CD14-positive monocyte (primary cell): ENCODE measurements at regions not wholly inside any gene's neighbourhood (a gene's known extent, or its start where the extent isn't known, plus 50 kb on each side); places are given as distances from the start of the nearest gene placed in this dataset.

Source experiments
- DNase-seq, 3 donors: peaks; one replicate each; pipeline ENCODE4 v3.0.0-alpha.2; 2011 to 2022
- H2AFZ ChIP-seq: 2 replicates; pipeline ENCODE4 v1.6.0; 2012; ENCODE audit warnings: mild to moderate bottlenecking, low read depth, low read length, inconsistent platforms; ENCODE audit not compliant: insufficient read depth, poor library complexity, severe bottlenecking
- H3K27ac ChIP-seq, 2 donors: 1 replicate in 1 of 2; 2 replicates in 1 of 2; pipeline ENCODE4 v1.5.1; 2012 to 2013; ENCODE audit warnings: low read length in 2 of 2, control low read depth in 1 of 2, inconsistent platforms in 1 of 2, low read depth in 1 of 2, mild to moderate bottlenecking in 1 of 2
- H3K27me3 ChIP-seq, 2 donors: one replicate each; pipeline versions ENCODE4 v1.6.0 to v1.6.1; 2011 to 2013; ENCODE audit warnings: low read length in 2 of 2; ENCODE audit not compliant: control insufficient read depth in 2 of 2, insufficient read depth in 2 of 2
- H3K36me3 ChIP-seq, 2 donors: replicated peaks in 1 of 2; 1 replicate in 1 of 2; 2 replicates in 1 of 2; pipeline versions ENCODE4 v1.5.1 to v1.6.1; 2012 to 2013; ENCODE audit warnings: low read length in 2 of 2, control low read depth in 1 of 2, inconsistent platforms in 1 of 2, mild to moderate bottlenecking in 1 of 2; ENCODE audit not compliant: insufficient read depth in 2 of 2, control insufficient read depth in 1 of 2
- H3K4me1 ChIP-seq, 2 donors: 1 replicate in 1 of 2; 2 replicates in 1 of 2; pipeline versions ENCODE4 v1.5.1 to v1.6.1; 2012 to 2013; ENCODE audit warnings: low read length in 2 of 2, control low read depth in 1 of 2, inconsistent platforms in 1 of 2, mild to moderate bottlenecking in 1 of 2, moderate library complexity in 1 of 2; ENCODE audit not compliant: insufficient read depth in 2 of 2, control insufficient read depth in 1 of 2
- H3K4me2 ChIP-seq: replicated peaks from 2 replicates; pipeline ENCODE3; 2012; ENCODE audit warnings: low read length, moderate library complexity, mild to moderate bottlenecking; ENCODE audit not compliant: poor library complexity, severe bottlenecking; ENCODE audit errors: extremely low read depth
- H3K4me3 ChIP-seq, 3 experiments: fragments of 200-600 bp in 1 of 3; sonication (generic) in 1 of 3; replicated peaks in 1 of 3; 1 replicate in 2 of 3; 2 replicates in 1 of 3; pipeline ENCODE4 v1.5.1; 2011 to 2013; ENCODE audit warnings: low read length in 3 of 3, mild to moderate bottlenecking in 3 of 3, control low read depth in 2 of 3, low read depth in 2 of 3, inconsistent platforms in 1 of 3, moderate library complexity in 1 of 3
- H3K79me2 ChIP-seq: 2 replicates; pipeline ENCODE4 v1.6.0; 2012; ENCODE audit warnings: mild to moderate bottlenecking, control low read depth, inconsistent platforms, low read length, moderate library complexity; ENCODE audit not compliant: insufficient read depth
- H3K9ac ChIP-seq: 2 replicates; pipeline ENCODE4 v1.6.0; 2017; ENCODE audit warnings: low read length, mild to moderate bottlenecking; ENCODE audit not compliant: insufficient read depth, poor library complexity, severe bottlenecking
- H3K9me3 ChIP-seq, 2 donors: replicated peaks in 1 of 2; 1 replicate in 1 of 2; 2 replicates in 1 of 2; pipeline versions ENCODE4 v1.5.1 to v1.6.1; 2012 to 2013; ENCODE audit warnings: low read length in 2 of 2, control low read depth in 1 of 2; ENCODE audit not compliant: control insufficient read depth in 1 of 2, insufficient read depth in 1 of 2
- H4K20me1 ChIP-seq: 2 replicates; pipeline ENCODE4 v1.6.0; 2012; ENCODE audit warnings: mild to moderate bottlenecking, low read length, control low read depth, moderate library complexity; ENCODE audit not compliant: insufficient read depth
- H3K27ac Mint-ChIP-seq, 7 donors: one replicate each; pipeline ENCODE4 v1.8.0; 2020; ENCODE audit warnings: mild to moderate bottlenecking in 7 of 7, mixed read lengths in 7 of 7, moderate library complexity in 6 of 7, inconsistent platforms in 2 of 7
- H3K27me3 Mint-ChIP-seq, 3 donors: one replicate each; pipeline ENCODE4 v1.8.0; 2021 to 2022; ENCODE audit warnings: low read depth in 3 of 3, mild to moderate bottlenecking in 3 of 3, mixed read lengths in 3 of 3, moderate library complexity in 3 of 3, inconsistent platforms in 1 of 3
- H3K36me3 Mint-ChIP-seq, 2 donors: one replicate each; pipeline ENCODE4 v1.8.0; 2020; ENCODE audit warnings: mixed read lengths in 2 of 2, inconsistent platforms in 1 of 2, mild to moderate bottlenecking in 1 of 2
- H3K4me1 Mint-ChIP-seq: one replicate; pipeline ENCODE4 v1.8.0; 2020; ENCODE audit warnings: mild to moderate bottlenecking, mixed read lengths
- H3K4me3 Mint-ChIP-seq, 2 donors: one replicate each; pipeline ENCODE4 v1.8.0; 2020; ENCODE audit warnings: mild to moderate bottlenecking in 2 of 2, mixed read lengths in 2 of 2, moderate library complexity in 1 of 2
- H3K9me3 Mint-ChIP-seq, 7 donors: one replicate each; pipeline ENCODE4 v1.8.0; 2020 to 2022; ENCODE audit warnings: mixed read lengths in 7 of 7, mild to moderate bottlenecking in 6 of 7, moderate library complexity in 6 of 7, inconsistent platforms in 2 of 7
- CTCF ChIP-seq: fragments of 200-600 bp; IDR thresholded peaks from one replicate; pipeline ENCODE4 v1.8.0; 2022; ENCODE audit warnings: antibody characterized with exemption, mild to moderate bottlenecking
- WGBS: methylation state at CpG from one replicate; pipeline ENCODE4 v1.1.5; 2013; ENCODE audit warnings: missing lambda C conversion rate; ENCODE audit not compliant: insufficient coverage; 5-methylcytosine and 5-hydroxymethylcytosine counted together
- intact Hi-C, 2 donors: fragments of 100-400 bp; cut with micrococcal nuclease; formaldehyde crosslinking; loops; one replicate each; pipeline versions ENCODE4 v1.15.0 to v1.15.1; 2023

- peaks cover 0 to 9% (median 3%) of the 10 kb centered on the region in 3 donors for H3K27me3 Mint-ChIP-seq
- no peak overlapping the region for H2AFZ ChIP-seq
- no peak overlapping the region for H3K4me3 Mint-ChIP-seq
- peaks cover 14% of the 10 kb centered on the region in 2 donors for H3K4me1 ChIP-seq
- peaks cover 0 to 8% (median 0%) of the 10 kb centered on the region in 7 donors for H3K9me3 Mint-ChIP-seq
- H3K4me2 ChIP-seq: no peak overlapping the region
- H3K27ac ChIP-seq: no peak overlapping the region
- intact Hi-C loops: no loop called here
- no peak for DNase-seq
- H3K79me2 ChIP-seq: no peaks in the 10 kb centered on the region
- peaks cover 0 to 2% of the 10 kb centered on the region in 2 donors for H3K36me3 Mint-ChIP-seq
- H3K9ac ChIP-seq: no peak overlapping the region
- no peaks in the 10 kb centered on the region for H3K27me3 ChIP-seq
- no peaks in the 10 kb centered on the region for H3K36me3 ChIP-seq
- WGBS: no CpG with 5 or more reads among the region's 1 CpG
- no peak overlapping the region for H3K27ac Mint-ChIP-seq
- H3K4me1 Mint-ChIP-seq: peaks cover 18% of the 10 kb centered on the region
- H4K20me1 ChIP-seq: no peaks in the 10 kb centered on the region
- no peak for TF ChIP-seq CTCF
- H3K9me3 ChIP-seq: no peaks in the 10 kb centered on the region
- no peak overlapping the region for H3K4me3 ChIP-seq
These were observed 110.7 kb downstream of the ETS2 start for GRCh38 chr21:38916214-38916964.

GRCh38 chr21:38915546-38915945 lies 109.8 kb downstream of the ETS2 start:
- Histone ChIP-seq H2AFZ (no peak overlapping the region), H3K4me2 (no peak overlapping the region), H4K20me1 (no peaks in the 10 kb centered on the region), H3K9ac (no peak overlapping the region), H3K36me3 (no peaks in the 10 kb centered on the region), H3K4me3 (no peak overlapping the region), H3K79me2 (no peaks in the 10 kb centered on the region), H3K4me1 (peaks cover 14% of the 10 kb centered on the region in 2 donors), H3K27me3 (no peaks in the 10 kb centered on the region), H3K9me3 (no peaks in the 10 kb centered on the region), H3K27ac (no peak overlapping the region)
- WGBS: no CpG with 5 or more reads among the region's 4 CpGs
- H3K27me3 Mint-ChIP-seq: peaks cover 3 to 9% (median 4%) of the 10 kb centered on the region in 3 donors
- DNase-seq: no peak
- H3K4me3 Mint-ChIP-seq: no peak overlapping the region
- peaks cover 0 to 8% (median 0%) of the 10 kb centered on the region in 7 donors for H3K9me3 Mint-ChIP-seq
- no peak overlapping the region for H3K27ac Mint-ChIP-seq
- TF ChIP-seq CTCF: no peak
- intact Hi-C loops: no loop called here
- peaks cover 18% of the 10 kb centered on the region for H3K4me1 Mint-ChIP-seq
- peaks cover 0 to 2% of the 10 kb centered on the region in 2 donors for H3K36me3 Mint-ChIP-seq
